HK-2 (cell line): ENCODE measurements at regions not wholly inside any gene's neighbourhood (a gene's known extent, or its start where the extent isn't known, plus 50 kb on each side); places are given as distances from the start of the nearest gene placed in this dataset.

Experiments
- DNase-seq: peaks from one replicate; pipeline ENCODE4 v3.0.0-alpha.2; 2018; ENCODE audit not compliant: unreplicated experiment

GRCh38 chr16:6517020-6517720 lies 815.5 kb upstream of the RBFOX1 start:
- no peak for DNase-seq

- DNase-seq: no peak
These were observed 820.1 kb upstream of the RBFOX1 start for GRCh38 chr16:6512512-6512911.

DNA sequence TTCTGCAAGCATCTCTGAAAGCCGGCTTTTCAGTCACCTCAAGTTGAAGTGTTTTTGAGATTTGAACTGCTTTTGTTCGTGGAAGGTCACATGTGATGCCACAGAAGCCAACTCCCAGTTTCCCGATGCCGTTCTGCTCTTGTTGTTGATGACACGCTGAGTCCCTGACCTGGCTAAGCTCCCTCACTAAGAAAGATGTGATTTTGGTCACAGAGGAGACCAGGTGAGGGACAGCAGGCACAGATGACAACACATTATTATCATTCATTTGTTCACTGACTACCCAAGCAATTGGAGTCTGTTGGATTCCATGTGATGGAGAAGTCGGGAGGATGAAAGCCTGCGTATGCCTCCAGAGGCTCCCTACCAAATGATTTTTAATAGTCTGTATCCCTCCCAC lies 822.4 kb upstream of the RBFOX1 start:
- no peak for DNase-seq

DNA sequence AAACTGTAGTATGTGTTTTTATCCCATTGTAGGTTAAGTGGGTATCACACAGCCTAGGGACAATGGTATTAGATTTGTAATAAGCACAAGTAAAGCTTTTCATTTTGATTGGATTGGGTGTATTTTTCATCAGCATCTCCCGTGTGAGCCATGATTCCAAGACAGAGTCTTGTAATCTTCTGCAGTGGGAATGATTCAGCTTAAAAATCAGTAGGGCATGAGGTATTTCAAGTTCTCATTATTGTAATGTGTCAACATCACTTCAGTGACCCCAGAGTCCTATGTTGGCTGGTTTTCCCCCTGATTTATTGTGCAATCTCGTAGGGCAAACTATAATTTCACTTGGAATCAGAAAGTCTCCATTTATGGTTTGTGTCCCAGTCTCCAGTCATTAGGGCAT lies 833.2 kb upstream of the RBFOX1 start:
- no peak for DNase-seq

- no peak for DNase-seq
These were observed 833.8 kb upstream of the RBFOX1 start for GRCh38 chr16:6498858-6499257.

- DNase-seq: no peak
These were observed 835.6 kb upstream of the RBFOX1 start for GRCh38 chr16:6496996-6497395.

- no peak for DNase-seq
These were observed 837.0 kb upstream of the RBFOX1 start for GRCh38 chr16:6495486-6496210.

DNA sequence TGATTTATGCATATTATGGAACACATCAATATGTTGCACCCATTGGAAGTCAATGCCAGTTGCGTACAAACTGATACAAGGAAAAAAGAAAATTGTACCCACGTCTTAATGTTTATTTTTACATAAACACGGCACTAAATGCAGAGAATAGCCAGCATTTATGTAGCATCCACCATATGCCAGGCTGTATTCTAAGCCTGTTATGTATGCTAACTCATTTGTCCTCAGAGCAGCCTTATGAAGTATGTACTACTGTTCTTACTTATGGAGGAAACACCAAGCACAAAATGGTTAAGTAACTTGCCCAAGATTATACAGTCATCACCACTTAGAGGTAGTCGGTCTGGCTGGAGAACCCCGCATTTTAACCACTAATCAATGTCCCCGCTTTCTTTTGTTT lies 837.9 kb upstream of the RBFOX1 start:
- no peak for DNase-seq

- no peak for DNase-seq
These were observed 839.1 kb upstream of the RBFOX1 start for GRCh38 chr16:6493555-6493954.

- no peak for DNase-seq
These were observed 839.9 kb upstream of the RBFOX1 start for GRCh38 chr16:6492742-6493141.

DNA sequence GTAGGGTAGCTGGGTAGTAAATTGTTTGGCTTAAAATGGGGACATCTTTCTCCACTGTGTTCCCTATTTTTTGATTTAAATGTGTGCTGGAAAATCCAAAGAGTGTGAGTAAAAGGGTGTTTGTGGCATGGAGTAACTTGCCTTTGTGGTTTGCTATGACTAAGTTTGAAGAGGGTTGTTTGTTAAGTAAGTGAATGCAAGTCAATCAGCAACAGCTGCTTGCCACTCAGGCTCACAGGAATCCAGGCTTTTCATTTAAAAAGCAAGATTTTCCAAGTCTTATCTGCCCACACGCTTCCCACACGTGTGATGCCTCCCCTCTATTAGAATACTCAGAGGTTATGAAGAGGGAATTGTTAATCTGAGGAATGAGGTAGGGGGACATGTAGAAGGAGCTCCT lies 847.7 kb upstream of the RBFOX1 start:
- no peak for DNase-seq

DNA sequence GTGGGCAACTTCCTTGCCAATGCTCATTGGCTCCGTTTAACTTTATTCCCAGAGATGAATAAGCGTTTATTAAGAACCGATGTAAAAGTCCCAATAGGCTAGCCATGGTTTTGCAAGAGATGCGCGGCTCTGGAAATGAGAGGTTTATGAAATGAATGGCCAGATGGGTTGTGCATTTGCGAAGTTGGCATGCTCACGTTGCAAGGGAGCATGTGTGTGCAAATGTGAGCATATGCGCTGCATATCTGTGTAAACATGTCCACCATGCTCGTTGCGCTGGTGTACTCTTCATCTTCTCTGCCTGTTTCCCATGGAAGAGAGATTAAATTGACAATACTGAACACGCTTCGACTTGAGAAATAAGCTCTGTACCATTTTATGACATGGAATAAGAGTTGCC lies 848.6 kb upstream of the RBFOX1 start:
- no peak for DNase-seq

GRCh38 chr16:6483469-6484033 lies 849.1 kb upstream of the RBFOX1 start:
- DNase-seq: no peak

- DNase-seq: no peak
These were observed 849.8 kb upstream of the RBFOX1 start for GRCh38 chr16:6482696-6483468.

GRCh38 chr16:6481894-6482293 lies 850.8 kb upstream of the RBFOX1 start:
- no peak for DNase-seq

- no peak for DNase-seq
These were observed 878.9 kb upstream of the RBFOX1 start for GRCh38 chr16:6453742-6454141.

- no peak for DNase-seq
These were observed 885.4 kb upstream of the RBFOX1 start for GRCh38 chr16:6447021-6447790.

GRCh38 chr16:6446370-6446769 lies 886.3 kb upstream of the RBFOX1 start:
- DNase-seq: no peak

- no peak for DNase-seq
These were observed 893.5 kb upstream of the RBFOX1 start for GRCh38 chr16:6439129-6439528.

DNA sequence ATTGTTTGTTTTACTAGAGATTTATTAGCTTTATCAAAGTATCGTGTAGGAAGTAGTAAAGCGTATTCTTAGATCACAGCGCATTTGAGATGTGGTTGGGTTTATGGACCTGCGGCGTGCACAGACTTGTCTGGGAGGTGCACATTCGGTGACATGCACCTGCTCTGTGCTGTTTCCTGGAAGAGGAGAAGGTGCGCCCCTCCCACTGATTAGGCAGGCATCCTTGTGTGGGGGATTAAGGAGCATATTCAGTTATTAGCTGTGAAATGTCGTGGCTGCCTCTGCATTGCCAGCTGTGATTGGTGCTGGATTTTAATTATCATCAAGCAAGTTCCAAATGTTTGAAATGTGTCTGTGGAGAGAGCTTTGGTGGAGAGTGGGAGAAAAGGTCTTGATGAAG lies 903.8 kb upstream of the RBFOX1 start:
- no peak for DNase-seq

DNA sequence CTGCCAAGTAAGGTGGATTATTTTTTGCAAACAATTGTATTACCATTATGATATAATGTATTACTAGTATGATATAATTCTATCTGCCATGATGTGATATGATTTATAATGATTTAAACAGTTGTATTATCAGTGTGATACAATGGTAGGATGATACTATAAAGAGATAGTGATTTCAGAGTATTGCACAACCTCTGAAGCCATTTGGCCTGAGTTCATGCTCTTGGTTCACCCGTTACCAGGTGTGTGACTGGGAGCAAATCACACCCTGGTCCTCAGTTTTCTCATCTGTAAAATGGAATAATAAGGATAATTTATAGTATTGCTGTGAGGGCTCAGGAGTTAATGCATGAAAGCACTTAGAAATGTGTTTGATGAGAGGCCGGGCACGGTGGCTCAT lies 905.0 kb upstream of the RBFOX1 start:
- no peak for DNase-seq

- DNase-seq: no peak
These were observed 925.0 kb upstream of the RBFOX1 start for GRCh38 chr16:6407596-6407995.
